HepG2 (cell line): ENCODE measurements at regions not wholly inside any gene's neighbourhood (a gene's known extent, or its start where the extent isn't known, plus 50 kb on each side); places are given as distances from the start of the nearest gene placed in this dataset.

Experiments
- ATAC-seq: fragments of 200-7000 bp; cut with Tn5 transposase; 3 replicates; pipeline ENCODE4 v1.9.1; 2020; ENCODE audit warnings: mild to moderate bottlenecking, moderate library complexity
- BruUV-seq: library from RNA; stranded (reverse); fragments of 400-500 nt; replicated peaks from 2 replicates; lab custom pipeline; 2021; lab: Mats Ljungman, UMichigan
- CTCF ChIA-PET: fragments of 300-600 bp; formaldehyde crosslinking; extraction: SDS; loops from one replicate; lab custom pipeline; 2021; ENCODE audit warnings: low total read pairs, inconsistent platforms, low intra/inter-chr PET ratio; lab: Yijun Ruan, JAX
- POLR2A ChIA-PET: fragments of 350-600 bp; sonication (Branson Sonifier 250); formaldehyde crosslinking; loops from one replicate; lab custom pipeline; 2020; ENCODE audit warnings: antibody characterized with exemption, inconsistent platforms; lab: Yijun Ruan, JAX
- DNase-seq: peaks from one replicate; pipeline ENCODE4 v3.0.0-alpha.2; 2015; ENCODE audit warnings: low spot score
- FAIRE-seq: peaks from 3 replicates; lab custom pipeline; 2011; peaks lifted over from hg19 to GRCh38; lab: Jason Lieb, UNC
- H2AFZ ChIP-seq: one replicate; pipeline ENCODE4 v1.6.1; 2011; ENCODE audit warnings: low read length, inconsistent platforms
- H3K27ac ChIP-seq: fragments of 300-600 bp; 3 replicates; pipeline ENCODE4 v1.8.0; 2011; ENCODE audit warnings: mixed run types, mild to moderate bottlenecking, mixed read lengths, low read length, inconsistent platforms; ENCODE audit not compliant: insufficient read depth; ENCODE audit errors: extremely low read length
- H3K27me3 ChIP-seq, 2 experiments: fragments of 200-600 bp in 1 of 2; 2 replicates in 1 of 2; 3 replicates in 1 of 2; pipeline versions ENCODE4 v1.6.0 to v1.8.0; 2011; ENCODE audit warnings: low read length in 2 of 2, mild to moderate bottlenecking in 2 of 2, moderate library complexity in 2 of 2, inconsistent platforms in 1 of 2; ENCODE audit not compliant: insufficient read depth in 2 of 2, control insufficient read depth in 1 of 2
- H3K36me3 ChIP-seq, 2 experiments: fragments of 200-600 bp in 1 of 2; replicated peaks in 1 of 2; 2 replicates in 1 of 2; 3 replicates in 1 of 2; pipeline versions ENCODE4 v1.5.1 to v1.8.0; 2011; ENCODE audit warnings: low read length in 2 of 2, inconsistent platforms in 1 of 2; ENCODE audit not compliant: insufficient read depth in 2 of 2, control insufficient read depth in 1 of 2
- H3K4me1 ChIP-seq: 2 replicates; pipeline ENCODE4 v1.5.1; 2012; ENCODE audit warnings: low read length, inconsistent platforms; ENCODE audit not compliant: insufficient read depth
- H3K4me2 ChIP-seq: 2 replicates; pipeline ENCODE4 v1.6.0; 2011; ENCODE audit warnings: low read depth, low read length, inconsistent platforms
- H3K4me3 ChIP-seq, 3 experiments: fragments of 200-600 bp in 1 of 3; sonication (generic), shearing (Covaris generic) in 1 of 3; replicated peaks in 1 of 3; 2 replicates each; pipeline ENCODE4 v1.5.1; 2011 to 2016; ENCODE audit warnings: low read length in 3 of 3, inconsistent platforms in 2 of 3, low read depth in 2 of 3, mild to moderate bottlenecking in 2 of 3, control low read depth in 1 of 3, mixed read lengths in 1 of 3; ENCODE audit not compliant: insufficient read depth in 1 of 3
- H3K79me2 ChIP-seq: one replicate; pipeline ENCODE4 v1.6.1; 2011; ENCODE audit warnings: low read length, inconsistent platforms; ENCODE audit not compliant: insufficient read depth
- H3K9ac ChIP-seq: 2 replicates; pipeline ENCODE4 v1.6.0; 2011; ENCODE audit warnings: mild to moderate bottlenecking, low read depth, low read length, inconsistent platforms; ENCODE audit not compliant: insufficient read depth
- H3K9me3 ChIP-seq: 2 replicates; pipeline ENCODE4 v1.5.1; 2012; ENCODE audit warnings: mild to moderate bottlenecking, low read length
- H4K20me1 ChIP-seq: 2 replicates; pipeline ENCODE4 v1.6.0; 2011; ENCODE audit warnings: inconsistent platforms, mild to moderate bottlenecking, low read length, moderate library complexity; ENCODE audit not compliant: insufficient read depth
- ATF7 ChIP-seq, 2 experiments: fragments of 450-650 bp in 1 of 2; sonication (generic) in 1 of 2; formaldehyde crosslinking in 1 of 2; IDR thresholded peaks; 2 replicates each; pipeline versions ENCODE4 v1.4.0 to v1.6.1; 2016 to 2020; ENCODE audit warnings: antibody characterized with exemption in 1 of 2, mild to moderate bottlenecking in 1 of 2, missing genetic modification reagents in 1 of 2
- BHLHE40 ChIP-seq: IDR thresholded peaks from 2 replicates; pipeline ENCODE4 v1.6.1; 2011; ENCODE audit warnings: low read length, improper control_type of control experiment
- FIP1L1 ChIP-seq: fragments of 200-400 bp; formaldehyde crosslinking; IDR thresholded peaks from 2 replicates; pipeline ENCODE4 v1.6.1; 2018; ENCODE audit warnings: low read depth, mild to moderate bottlenecking, low read length, moderate library complexity, borderline replicate concordance; ENCODE audit not compliant: insufficient read depth
- FOXO4 ChIP-seq: sonication (generic); formaldehyde crosslinking; conservative IDR thresholded peaks from 2 replicates; pipeline ENCODE4 v1.8.1; 2023; ENCODE audit warnings: missing genetic modification reagents
- GTF2F1 ChIP-seq: fragments of 150-350 bp; IDR thresholded peaks from 2 replicates; pipeline ENCODE4 v1.6.1; 2014; ENCODE audit warnings: low read length
- GZF1 ChIP-seq: sonication (generic); formaldehyde crosslinking; IDR thresholded peaks from 2 replicates; pipeline ENCODE4 v1.5.1; 2020; ENCODE audit warnings: mild to moderate bottlenecking, missing genetic modification reagents
- IKZF5 ChIP-seq: IDR thresholded peaks from 2 replicates; pipeline ENCODE4 v1.6.1; 2018; ENCODE audit warnings: missing genetic modification reagents, mild to moderate bottlenecking, missing compliant biosample characterization
- MAX ChIP-seq: IDR thresholded peaks from 2 replicates; pipeline ENCODE4 v1.6.1; 2012; ENCODE audit warnings: inconsistent platforms
- MIXL1 ChIP-seq: IDR thresholded peaks from 2 replicates; pipeline ENCODE4 v1.6.1; 2016
- MXD3 ChIP-seq: IDR thresholded peaks from 2 replicates; pipeline ENCODE4 v1.6.1; 2016; ENCODE audit warnings: mild to moderate bottlenecking, missing biosample characterization, missing genetic modification reagents
- PAX8 ChIP-seq: sonication (generic); formaldehyde crosslinking; IDR thresholded peaks from 2 replicates; pipeline ENCODE4 v1.8.0; 2022; ENCODE audit warnings: mild to moderate bottlenecking, missing genetic modification reagents, borderline replicate concordance
- PLRG1 ChIP-seq: fragments of 450-650 bp; conservative IDR thresholded peaks from 2 replicates; pipeline ENCODE4 v1.6.1; 2016
- POGK ChIP-seq: sonication (generic); formaldehyde crosslinking; conservative IDR thresholded peaks from 2 replicates; pipeline ENCODE4 v1.8.0; 2022; ENCODE audit warnings: mild to moderate bottlenecking, moderate library complexity, missing genetic modification reagents
- SAP130 ChIP-seq: IDR thresholded peaks from 2 replicates; pipeline ENCODE4 v1.6.1; 2016; ENCODE audit warnings: low read depth
- TBX3 ChIP-seq: fragments of 450-650 bp; IDR thresholded peaks from 2 replicates; pipeline ENCODE4 v1.6.1; 2017; ENCODE audit warnings: antibody characterized with exemption, mild to moderate bottlenecking, inconsistent platforms, borderline replicate concordance
- ZNF766 ChIP-seq: sonication (generic); formaldehyde crosslinking; IDR thresholded peaks from 2 replicates; pipeline ENCODE4 v1.5.0; 2020; ENCODE audit warnings: missing genetic modification reagents, borderline replicate concordance
- ZNF784 ChIP-seq: sonication (generic); formaldehyde crosslinking; IDR thresholded peaks from 2 replicates; pipeline ENCODE4 v1.5.1; 2020; ENCODE audit warnings: missing genetic modification reagents, mild to moderate bottlenecking, borderline replicate concordance
- WGBS: methylation state at CpG from one replicate; pipeline ENCODE4 v1.1.6; 2017; ENCODE audit warnings: low lambda C conversion rate; 5-methylcytosine and 5-hydroxymethylcytosine counted together
- in situ Hi-C: cut with HindIII; loops from 2 replicates; pipeline ENCODE4 v1.10.0; 2017; ENCODE audit warnings: low pct_unique_long_range_greater_than_20kb; ENCODE audit not compliant: extremely low pct_ligation_motif_present
- intact Hi-C: fragments of 100-400 bp; cut with micrococcal nuclease; formaldehyde crosslinking; loops from one replicate; pipeline ENCODE4 v1.10.0; 2022; ENCODE audit not compliant: unreplicated experiment

- CTCF ChIA-PET: no interaction called here
- ATAC-seq: no peak
Measured at GRCh38 chr21:14814282-14814681, 250.5 kb downstream of the NRIP1 start.

More at GRCh38 chr21:14814282-14814681, 250.5 kb downstream of the NRIP1 start:
- H3K4me1 ChIP-seq: no peaks in the 10 kb centered on the region
- H2AFZ ChIP-seq: no peak overlapping the region
- BruUV-seq: no TSS peak
- WGBS: 57% methylated on average over 3 of the region's 3 CpGs
- no peak overlapping the region for H3K4me3 ChIP-seq
- in situ Hi-C loops: no loop called here
- intact Hi-C loops: no loop called here
- no peak overlapping the region for H3K27ac ChIP-seq
- no peak for FAIRE-seq
- no peak for DNase-seq
- no peaks in the 10 kb centered on the region for H3K36me3 ChIP-seq
- POLR2A ChIA-PET: no interaction called here
- H3K9me3 ChIP-seq: no peaks in the 10 kb centered on the region
- H3K79me2 ChIP-seq: no peaks in the 10 kb centered on the region
- TF ChIP-seq BHLHE40: no peak
- no peak for TF ChIP-seq ATF7 (IDR thresholded peaks at IDR 0.05)
- TF ChIP-seq ATF7 (CRISPR knock-in tag; IDR thresholded peaks at IDR 0.05): no peak
- no peak for TF ChIP-seq MXD3 (CRISPR knock-in tag)
- no peak for TF ChIP-seq GZF1 (CRISPR knock-in tag)
- TF ChIP-seq SAP130: no peak
- TF ChIP-seq TBX3: no peak
- TF ChIP-seq PLRG1: no peak
- TF ChIP-seq GTF2F1: no peak
- TF ChIP-seq MIXL1 (CRISPR knock-in tag): no peak
- TF ChIP-seq FIP1L1: no peak
- TF ChIP-seq MAX: no peak
- no peak for TF ChIP-seq PAX8 (CRISPR knock-in tag)
- TF ChIP-seq POGK (CRISPR knock-in tag): no peak
- no peak for TF ChIP-seq FOXO4
- no peak for TF ChIP-seq ZNF766
- TF ChIP-seq IKZF5 (CRISPR knock-in tag): no peak
- TF ChIP-seq ZNF784: no peak
- H4K20me1 ChIP-seq: no peaks in the 10 kb centered on the region
- H3K27me3 ChIP-seq: no peaks in the 10 kb centered on the region
- H3K9ac ChIP-seq: no peak overlapping the region
- H3K4me2 ChIP-seq: no peak overlapping the region
